Psoas muscle (tissue), 7 donors: ENCODE measurements at regions not wholly inside any gene's neighbourhood (a gene's known extent, or its start where the extent isn't known, plus 50 kb on each side); places are given as distances from the start of the nearest gene placed in this dataset.

Experiments used
- ATAC-seq, 4 donors: fragments of 200-7000 bp; cut with Tn5 transposase; one replicate each; pipeline ENCODE4 v1.9.1; 2020; ENCODE audit warnings: moderate library complexity in 3 of 4, mild to moderate bottlenecking in 2 of 4
- DNase-seq, 2 donors: peaks; one replicate each; pipeline ENCODE4 v3.0.0-alpha.2; 2020
- H3K27ac ChIP-seq: fragments of 200-600 bp; one replicate; pipeline ENCODE4 v1.8.0; 2022
- H3K27me3 ChIP-seq, 3 donors: fragments of 200-600 bp in 1 of 3; one replicate each; pipeline versions ENCODE4 v1.6.1 to v1.8.0; 2013 to 2022; ENCODE audit warnings: low read length in 2 of 3, mild to moderate bottlenecking in 2 of 3, moderate library complexity in 1 of 3; ENCODE audit not compliant: insufficient read depth in 3 of 3
- H3K36me3 ChIP-seq, 2 donors: fragments of 200-600 bp in 1 of 2; one replicate each; pipeline versions ENCODE4 v1.6.1 to v1.8.0; 2013 to 2022; ENCODE audit warnings: low read depth in 1 of 2, mild to moderate bottlenecking in 1 of 2, moderate library complexity in 1 of 2; ENCODE audit not compliant: insufficient read depth in 1 of 2
- H3K4me1 ChIP-seq: fragments of 200-600 bp; one replicate; pipeline ENCODE4 v1.8.0; 2022
- H3K4me3 ChIP-seq: fragments of 200-600 bp; one replicate; pipeline ENCODE4 v1.8.0; 2022; ENCODE audit warnings: mild to moderate bottlenecking
- H3K9me3 ChIP-seq: fragments of 200-600 bp; one replicate; pipeline ENCODE4 v1.8.0; 2022
- WGBS, 3 donors: extraction: QIAGEN DNeasy Blood & Tissue Kit; methylation state at CpG; one replicate each; pipeline versions ENCODE4 v1.1.6 to v1.1.7; 2013; 5-methylcytosine and 5-hydroxymethylcytosine counted together
- intact Hi-C, 2 donors: fragments of 100-400 bp; cut with DNase I; formaldehyde crosslinking; loops; one replicate each; pipeline versions ENCODE4 v1.11.0 to v1.14.2; 2022
- TF ChIP-seq, protein P1 (sequence below): fragments of 200-600 bp; IDR thresholded peaks from one replicate; pipeline ENCODE4 v1.8.0; 2022; ENCODE audit warnings: antibody characterized with exemption
- donor health status: healthy with polysubstance abuse.
- donor health status: DM: no; HTN: no; CAD: no; lungs with moderate emphysema.
- donor health status: Bipolar disorder and iron deficiency.
- donor health status: healthy.
- donor health status: DM: yes; HTN: yes; CAD: no.
- donor health status: DM: no; HTN: no; CAD: no.
- donor health status: DM: yes; HTN: yes; CAD: no.

DNA sequence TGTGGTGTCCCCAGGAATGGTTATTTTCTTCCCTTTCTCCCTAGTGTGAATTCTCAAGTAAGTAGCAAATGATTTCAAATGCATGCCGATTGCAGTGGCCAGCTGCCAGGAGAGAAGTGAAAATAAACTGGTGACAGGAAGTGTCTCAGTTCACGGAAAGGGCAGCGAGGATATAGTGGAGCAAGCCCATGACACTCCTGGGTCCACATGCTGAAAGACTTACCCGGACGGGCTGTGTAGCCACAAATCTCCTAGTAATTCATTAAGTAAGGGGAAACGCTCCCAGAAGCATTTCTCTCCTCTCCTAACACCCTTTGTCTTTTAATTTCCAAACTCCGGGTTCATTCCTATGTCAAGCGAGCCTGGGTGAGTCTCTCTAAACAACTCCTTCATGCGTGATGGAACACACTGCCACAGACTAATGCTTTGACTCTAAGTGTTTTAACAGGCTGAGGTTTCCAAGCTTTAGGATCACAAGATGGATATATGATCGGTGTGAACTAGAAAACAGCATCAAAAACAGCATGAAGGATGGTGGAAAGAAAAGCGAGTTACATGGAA is 125.6 kb downstream of the CYP26A1 start:
- peak; percentile 67 to 86 (median 76) for ATAC-seq
- peak; percentile 74 to 79 for DNase-seq
- no peaks in the 10 kb centered on the region for H3K36me3 ChIP-seq
- no peaks in the 10 kb centered on the region for H3K27me3 ChIP-seq
- no peaks in the 10 kb centered on the region for H3K9me3 ChIP-seq
- H3K27ac ChIP-seq, result no peak overlapping the region
- intact Hi-C loops, result no loop called here
- 4 to 6% (median 6%) methylated on average over 11 of the region's 11 CpGs for WGBS, 3 donors
- peak overlapping the region; percentile 60 for H3K4me3 ChIP-seq
- TF ChIP-seq, protein P1, sequence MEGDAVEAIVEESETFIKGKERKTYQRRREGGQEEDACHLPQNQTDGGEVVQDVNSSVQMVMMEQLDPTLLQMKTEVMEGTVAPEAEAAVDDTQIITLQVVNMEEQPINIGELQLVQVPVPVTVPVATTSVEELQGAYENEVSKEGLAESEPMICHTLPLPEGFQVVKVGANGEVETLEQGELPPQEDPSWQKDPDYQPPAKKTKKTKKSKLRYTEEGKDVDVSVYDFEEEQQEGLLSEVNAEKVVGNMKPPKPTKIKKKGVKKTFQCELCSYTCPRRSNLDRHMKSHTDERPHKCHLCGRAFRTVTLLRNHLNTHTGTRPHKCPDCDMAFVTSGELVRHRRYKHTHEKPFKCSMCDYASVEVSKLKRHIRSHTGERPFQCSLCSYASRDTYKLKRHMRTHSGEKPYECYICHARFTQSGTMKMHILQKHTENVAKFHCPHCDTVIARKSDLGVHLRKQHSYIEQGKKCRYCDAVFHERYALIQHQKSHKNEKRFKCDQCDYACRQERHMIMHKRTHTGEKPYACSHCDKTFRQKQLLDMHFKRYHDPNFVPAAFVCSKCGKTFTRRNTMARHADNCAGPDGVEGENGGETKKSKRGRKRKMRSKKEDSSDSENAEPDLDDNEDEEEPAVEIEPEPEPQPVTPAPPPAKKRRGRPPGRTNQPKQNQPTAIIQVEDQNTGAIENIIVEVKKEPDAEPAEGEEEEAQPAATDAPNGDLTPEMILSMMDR, result no peak
- peaks cover 11% of the 10 kb centered on the region for H3K4me1 ChIP-seq

DNA sequence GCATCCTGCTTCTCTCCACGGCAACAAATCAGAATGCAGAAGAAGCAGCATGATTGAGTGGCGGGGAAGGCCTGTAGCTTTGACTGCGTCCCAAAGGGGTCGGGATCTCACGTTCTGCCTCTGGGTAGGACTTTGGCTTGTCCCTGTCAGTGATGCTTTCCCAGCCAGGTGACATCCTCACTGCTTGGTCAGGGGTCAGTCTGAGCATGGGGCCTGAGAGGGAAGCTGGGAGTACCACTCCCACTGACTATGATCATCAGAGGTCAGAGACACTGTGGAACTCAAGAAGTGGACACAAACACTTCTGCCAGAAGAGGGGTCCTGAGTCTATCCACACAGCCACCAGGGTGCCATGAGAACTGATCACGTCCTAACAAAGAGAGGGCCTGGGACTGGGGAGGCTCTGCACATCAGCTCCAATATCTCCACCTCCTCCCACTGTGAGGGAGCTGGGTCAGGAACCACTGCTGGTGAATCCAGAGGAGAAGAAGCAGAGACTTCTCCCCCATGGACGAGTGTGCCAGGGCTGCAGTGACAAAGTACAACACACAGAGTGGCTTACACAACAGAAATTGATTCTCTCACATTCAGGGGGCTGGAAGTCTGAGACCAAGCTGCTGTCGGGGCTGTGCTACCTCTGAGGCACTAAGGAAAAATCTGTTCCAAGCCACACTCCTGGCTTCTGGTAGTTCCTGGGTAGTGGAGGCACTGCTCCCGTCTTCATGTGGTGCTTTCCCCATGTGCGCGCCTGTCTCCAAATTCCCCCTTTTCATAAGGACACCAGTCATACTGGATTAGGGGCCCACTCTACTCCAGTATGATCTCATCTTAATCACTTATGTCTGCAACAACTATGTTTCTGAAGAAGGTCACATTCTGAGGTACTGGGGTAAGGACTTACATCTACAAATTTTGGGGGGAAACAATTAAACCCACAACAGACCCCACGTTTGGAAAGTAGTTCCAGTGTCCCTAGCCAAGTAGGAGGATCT is 131.1 kb downstream of the CYP26A1 start:
- WGBS, 3 donors, result 74 to 78% (median 75%) methylated on average over 12 of the region's 12 CpGs
- Histone ChIP-seq H3K9me3 (no peaks in the 10 kb centered on the region), H3K27ac (no peak overlapping the region), H3K4me1 (no peaks in the 10 kb centered on the region), H3K27me3 (no peaks in the 10 kb centered on the region), H3K36me3 (no peaks in the 10 kb centered on the region), H3K4me3 (no peak overlapping the region)
- no peak for ATAC-seq
- TF ChIP-seq, protein P1, result no peak
- no peak for DNase-seq
- intact Hi-C loops, result no loop called here

DNA sequence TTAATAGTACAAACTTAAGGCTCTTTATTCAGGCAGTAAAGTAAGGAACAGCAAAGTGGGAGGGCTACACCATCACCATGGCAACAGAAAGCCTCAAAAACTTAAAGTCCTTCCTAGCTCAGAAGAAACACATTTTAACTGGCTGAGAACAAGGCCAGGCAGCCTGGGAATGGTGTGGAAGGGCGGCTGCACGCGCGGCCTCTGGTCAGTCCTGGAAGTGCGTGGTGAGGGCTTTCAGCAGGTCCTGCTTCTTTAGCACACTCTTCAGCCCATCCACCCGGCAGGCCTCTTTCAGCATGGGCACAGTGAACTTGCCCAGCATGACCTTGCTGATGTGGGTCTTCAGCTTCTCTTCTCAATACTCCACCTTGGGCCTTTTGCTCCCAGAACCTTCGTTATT is 133.0 kb downstream of the CYP26A1 start:
- 80 to 95% (median 82%) methylated on average over 7 of the region's 7 CpGs for WGBS, 3 donors
- TF ChIP-seq, protein P1, result no peak
- no peaks in the 10 kb centered on the region for H3K9me3 ChIP-seq
- no peaks in the 10 kb centered on the region for H3K4me1 ChIP-seq
- ATAC-seq (no peak), DNase-seq (no peak)
- no peak overlapping the region for H3K27ac ChIP-seq
- no peaks in the 10 kb centered on the region for H3K36me3 ChIP-seq
- no peak overlapping the region for H3K4me3 ChIP-seq
- no peaks in the 10 kb centered on the region for H3K27me3 ChIP-seq
- intact Hi-C loops, result no loop called here

DNA sequence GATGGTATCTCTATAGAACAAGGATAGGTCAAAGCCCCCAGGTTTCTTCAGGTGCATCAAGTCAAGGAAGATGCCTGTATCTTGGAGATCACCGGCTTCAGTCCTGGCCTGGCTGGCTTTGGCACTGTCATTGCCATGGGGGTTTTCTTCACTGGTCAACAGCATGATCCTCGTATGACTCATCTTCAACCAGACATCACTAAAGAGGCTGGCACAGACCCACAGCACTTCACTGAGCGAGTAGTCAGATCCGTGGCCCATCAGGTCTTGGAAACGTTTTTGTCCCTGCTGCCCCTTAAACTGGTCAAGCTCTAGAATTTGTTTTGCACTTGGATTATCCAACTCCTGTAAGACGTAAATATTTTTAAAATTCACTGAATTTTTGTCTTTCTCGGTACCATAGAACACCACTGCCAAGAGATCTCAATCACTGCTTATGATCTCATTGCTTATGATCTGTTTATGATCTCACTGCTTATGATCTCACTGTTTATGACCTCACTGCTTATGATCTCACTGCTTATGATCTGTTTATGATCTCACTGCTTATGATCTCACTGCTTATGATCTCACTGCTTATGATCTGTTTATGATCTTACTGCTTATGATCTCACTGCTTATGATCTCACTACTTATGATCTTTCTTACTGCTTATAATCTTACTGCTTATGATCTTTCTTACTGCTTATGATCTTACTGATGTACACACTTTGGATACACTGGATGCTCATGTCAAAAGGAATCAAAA is 135.2 kb downstream of the CYP26A1 start:
- no peak for DNase-seq

More for the DNA sequence above, 135.2 kb downstream of the CYP26A1 start:
- 49 to 67% (median 52%) methylated on average over 7 of the region's 7 CpGs for WGBS, 3 donors
- H3K4me1 ChIP-seq, result no peaks in the 10 kb centered on the region
- H3K9me3 ChIP-seq, result no peaks in the 10 kb centered on the region
- no peaks in the 10 kb centered on the region for H3K36me3 ChIP-seq
- H3K4me3 ChIP-seq, result no peak overlapping the region
- intact Hi-C loops, result no loop called here
- no peak for ATAC-seq
- TF ChIP-seq, protein P1, result no peak
- H3K27me3 ChIP-seq, result no peaks in the 10 kb centered on the region
- H3K27ac ChIP-seq, result no peak overlapping the region
